GM12874 (cell line): ENCODE measurements at regions not wholly inside any gene's neighbourhood (a gene's known extent, or its start where the extent isn't known, plus 50 kb on each side); places are given as distances from the start of the nearest gene placed in this dataset.

Experiments used
- TF ChIP-seq, protein P1 (sequence below): IDR thresholded peaks from 2 replicates; pipeline ENCODE4 v1.5.1; 2011; ENCODE audit warnings: low read depth, mild to moderate bottlenecking, control low read depth, low read length, moderate library complexity; ENCODE audit not compliant: insufficient read depth

DNA sequence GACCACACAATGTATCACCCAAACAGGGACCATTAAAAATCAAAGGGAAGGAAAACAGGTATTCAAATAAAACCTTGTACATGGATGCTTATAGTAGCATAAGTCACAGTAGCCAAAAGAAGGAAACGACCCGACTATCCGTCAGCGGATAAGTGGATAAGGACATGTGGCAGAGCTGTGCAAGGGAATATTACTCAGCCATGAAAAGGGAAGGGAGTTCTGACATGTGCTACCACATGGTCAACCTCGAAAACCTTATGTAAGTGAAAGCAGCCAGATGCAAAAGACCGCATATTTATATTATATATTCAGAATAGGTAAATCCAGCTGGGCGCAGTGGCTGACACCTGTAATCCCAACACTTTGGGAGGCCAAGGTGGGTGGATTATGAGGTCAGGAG is 193.3 kb downstream of the NPHP4 start:
- TF ChIP-seq, protein P1, sequence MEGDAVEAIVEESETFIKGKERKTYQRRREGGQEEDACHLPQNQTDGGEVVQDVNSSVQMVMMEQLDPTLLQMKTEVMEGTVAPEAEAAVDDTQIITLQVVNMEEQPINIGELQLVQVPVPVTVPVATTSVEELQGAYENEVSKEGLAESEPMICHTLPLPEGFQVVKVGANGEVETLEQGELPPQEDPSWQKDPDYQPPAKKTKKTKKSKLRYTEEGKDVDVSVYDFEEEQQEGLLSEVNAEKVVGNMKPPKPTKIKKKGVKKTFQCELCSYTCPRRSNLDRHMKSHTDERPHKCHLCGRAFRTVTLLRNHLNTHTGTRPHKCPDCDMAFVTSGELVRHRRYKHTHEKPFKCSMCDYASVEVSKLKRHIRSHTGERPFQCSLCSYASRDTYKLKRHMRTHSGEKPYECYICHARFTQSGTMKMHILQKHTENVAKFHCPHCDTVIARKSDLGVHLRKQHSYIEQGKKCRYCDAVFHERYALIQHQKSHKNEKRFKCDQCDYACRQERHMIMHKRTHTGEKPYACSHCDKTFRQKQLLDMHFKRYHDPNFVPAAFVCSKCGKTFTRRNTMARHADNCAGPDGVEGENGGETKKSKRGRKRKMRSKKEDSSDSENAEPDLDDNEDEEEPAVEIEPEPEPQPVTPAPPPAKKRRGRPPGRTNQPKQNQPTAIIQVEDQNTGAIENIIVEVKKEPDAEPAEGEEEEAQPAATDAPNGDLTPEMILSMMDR: no peak

DNA sequence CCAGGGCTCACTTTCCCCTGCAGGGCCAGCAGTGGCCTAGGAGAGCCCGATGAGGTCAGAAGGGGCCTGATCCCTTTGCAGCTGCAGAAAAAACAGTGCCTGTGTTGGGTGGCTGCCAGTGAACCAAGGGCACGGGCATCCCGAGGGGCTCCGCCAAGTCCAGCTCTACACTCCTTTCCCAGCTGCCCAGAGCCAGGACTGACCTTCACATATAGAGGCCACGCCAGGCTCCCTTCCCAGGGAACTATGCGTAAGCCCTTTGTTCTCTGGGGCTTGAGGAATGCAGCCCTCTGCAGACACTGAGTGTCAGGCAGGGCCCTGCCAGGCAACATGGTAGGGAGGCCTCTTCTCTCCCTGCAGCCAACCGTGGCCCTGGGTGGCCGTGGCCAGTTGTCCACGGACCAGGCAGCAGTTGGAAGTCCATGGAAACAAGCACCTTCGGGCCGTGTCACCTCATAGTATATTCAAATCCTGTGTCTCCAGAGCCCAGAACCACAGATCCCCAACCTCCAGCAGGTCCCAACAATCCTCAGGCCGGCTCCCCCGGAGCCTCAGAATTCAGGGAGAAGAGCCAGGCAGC is 194.0 kb downstream of the NPHP4 start:
- TF ChIP-seq, protein P1: no peak

DNA sequence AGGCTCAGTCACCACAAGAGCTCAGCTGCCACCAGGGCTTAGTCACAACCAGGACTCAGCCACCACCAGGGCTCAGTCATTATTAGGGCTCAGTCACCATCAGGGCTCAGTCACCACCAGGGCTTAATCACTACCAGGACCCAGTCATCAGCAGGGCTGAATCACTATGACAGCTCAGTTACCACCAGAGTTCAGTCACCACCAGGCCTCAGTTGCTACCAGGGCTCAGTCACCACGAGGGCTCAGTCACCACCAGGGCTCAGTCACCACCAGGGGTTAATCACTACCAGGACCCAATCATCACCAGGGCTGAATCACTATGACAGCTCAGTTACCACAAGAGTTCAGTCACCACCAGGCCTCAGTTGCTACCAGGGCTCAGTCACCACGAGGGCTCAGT is 196.2 kb downstream of the NPHP4 start:
- TF ChIP-seq, protein P1: no peak

DNA sequence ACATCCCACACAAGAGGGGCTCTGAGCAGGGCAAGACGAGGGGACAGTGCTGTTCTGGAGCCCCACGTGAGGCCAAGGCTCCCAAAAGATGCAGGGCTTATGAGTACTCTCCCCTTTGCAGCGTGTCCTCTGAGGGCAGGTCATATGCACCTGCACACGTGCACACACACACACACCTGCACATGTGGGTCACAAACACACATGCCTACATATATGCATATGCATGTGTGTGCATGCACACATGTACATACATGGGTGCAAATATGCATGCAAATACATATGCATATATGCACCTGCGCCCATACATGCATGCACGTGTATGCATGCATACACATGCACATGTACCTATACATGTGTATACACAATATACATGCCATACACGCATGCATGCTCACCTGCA is 197.9 kb downstream of the NPHP4 start:
- TF ChIP-seq, protein P1: no peak

DNA sequence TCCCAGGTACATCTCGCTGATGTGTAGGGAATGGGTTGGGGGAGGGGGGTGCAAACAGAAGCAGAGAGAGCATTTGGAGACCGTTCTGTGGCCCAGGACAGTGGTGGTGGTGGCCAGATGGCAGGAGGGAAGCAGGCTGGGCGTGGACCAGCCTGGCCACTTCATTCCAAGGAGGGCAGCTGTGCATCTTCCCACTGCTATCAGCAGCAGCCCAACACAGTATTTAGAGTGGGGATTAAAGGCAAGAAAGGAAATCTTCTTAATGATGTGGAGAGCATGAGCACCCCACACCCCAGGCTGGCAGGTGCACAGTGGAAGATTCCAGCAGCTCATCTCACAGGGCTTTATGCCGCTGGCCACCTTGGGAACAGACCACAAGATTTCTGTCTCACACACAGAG is 198.7 kb downstream of the NPHP4 start:
- TF ChIP-seq, protein P1: no peak

DNA sequence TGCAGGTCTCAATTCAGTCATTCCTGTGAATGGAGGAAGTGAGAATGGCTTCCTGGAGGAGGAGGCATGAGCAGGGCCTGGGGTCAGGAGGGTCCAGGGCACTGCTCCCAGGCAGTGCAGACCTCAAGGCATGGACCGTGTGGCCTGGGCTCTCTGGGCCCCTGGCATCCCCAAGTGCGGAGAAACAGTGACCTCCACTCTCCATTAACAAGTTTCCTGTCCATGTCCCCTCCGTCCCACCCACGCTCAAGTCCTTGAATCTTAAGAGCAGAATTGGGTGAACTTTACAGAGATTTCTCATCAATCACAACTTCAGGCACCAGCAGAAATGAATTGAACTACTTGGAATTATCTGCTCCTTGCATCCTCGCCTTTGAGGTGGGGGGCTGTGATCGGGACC is 211.1 kb downstream of the NPHP4 start:
- TF ChIP-seq, protein P1: no peak

DNA sequence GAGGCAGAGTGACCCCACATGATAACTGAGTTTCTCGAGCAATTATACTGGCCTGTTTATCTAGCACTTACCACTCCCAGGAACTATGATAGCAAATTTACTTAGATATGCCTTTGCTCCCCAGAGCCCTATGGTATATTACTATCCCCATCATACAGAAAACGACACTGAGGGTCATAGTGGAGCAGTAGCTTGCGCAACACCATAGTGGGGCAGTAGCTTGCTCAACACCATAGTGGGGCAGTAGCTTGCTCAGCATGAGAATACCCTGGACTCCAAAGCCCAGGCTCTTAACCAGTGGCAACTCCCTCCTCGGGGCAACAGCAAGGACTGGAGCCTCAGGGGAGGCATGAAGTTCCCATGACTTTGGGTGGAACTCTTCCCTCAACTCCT is 211.9 kb downstream of the NPHP4 start:
- TF ChIP-seq, protein P1: no peak
